NT2/D1 (cell line): ENCODE measurements at regions not wholly inside any gene's neighbourhood (a gene's known extent, or its start where the extent isn't known, plus 50 kb on each side); places are given as distances from the start of the nearest gene placed in this dataset.
"Not testable (repeated sequence)": the region's sequence is repeated elsewhere in the genome, so short reads cannot be mapped to it uniquely, and the experiment has no call there.

Experiments used
- DNase-seq: peaks from one replicate; pipeline ENCODE4 v3.0.0-alpha.2; 2011; ENCODE audit warnings: low read depth, low spot score
- H3K27me3 ChIP-seq: 2 replicates; pipeline ENCODE4 v1.6.0; 2011; ENCODE audit warnings: mild to moderate bottlenecking; ENCODE audit not compliant: insufficient read length, insufficient read depth
- H3K36me3 ChIP-seq: 2 replicates; pipeline ENCODE4 v1.6.1; 2011; ENCODE audit warnings: mild to moderate bottlenecking, low read length, mixed read lengths; ENCODE audit not compliant: insufficient read depth, insufficient read length
- H3K4me1 ChIP-seq: 2 replicates; pipeline ENCODE4 v1.5.1; 2011; ENCODE audit not compliant: insufficient read depth, insufficient read length
- H3K4me3 ChIP-seq: 2 replicates; pipeline ENCODE4 v1.5.1; 2011; ENCODE audit warnings: low read depth; ENCODE audit not compliant: insufficient read length
- H3K9ac ChIP-seq: 2 replicates; pipeline ENCODE4 v1.6.0; 2011; ENCODE audit warnings: low read depth; ENCODE audit not compliant: insufficient read length
- H3K9me3 ChIP-seq: 2 replicates; pipeline ENCODE4 v1.5.1; 2011; ENCODE audit warnings: mild to moderate bottlenecking, low read length; ENCODE audit not compliant: insufficient read depth
- SUZ12 ChIP-seq: IDR thresholded peaks from 2 replicates; pipeline ENCODE4 v1.6.1; 2011; ENCODE audit not compliant: insufficient read length, insufficient read depth; ENCODE audit errors: extremely low read depth
- YY1 ChIP-seq: IDR thresholded peaks from 2 replicates; pipeline ENCODE4 v1.6.1; 2011; ENCODE audit not compliant: insufficient read length, insufficient read depth
- ZNF274 ChIP-seq: IDR thresholded peaks from 2 replicates; pipeline ENCODE4 v1.6.1; 2011; ENCODE audit warnings: mild to moderate bottlenecking, low read depth, low read length

DNA sequence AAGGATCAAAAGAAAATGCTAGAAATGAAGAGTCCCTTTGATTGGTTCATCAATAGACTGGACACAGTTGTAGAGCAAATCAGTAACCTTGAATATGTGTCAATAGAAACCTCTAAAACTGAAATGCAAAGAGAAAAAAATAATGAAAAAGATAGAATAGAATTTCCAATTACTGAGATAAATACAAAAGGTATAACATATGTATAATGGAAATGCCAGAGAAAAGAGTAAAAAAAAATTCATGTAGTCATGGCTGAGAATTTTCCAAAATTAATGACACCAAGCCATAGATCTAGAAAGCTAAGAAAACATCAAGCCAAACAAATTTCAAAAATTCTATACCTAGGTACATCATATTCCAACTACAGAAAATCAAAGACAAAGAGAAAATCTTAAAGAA is 62.0 kb upstream of the HGF start:
- TF ChIP-seq ZNF274, result no peak
- no peak for TF ChIP-seq SUZ12
- TF ChIP-seq YY1, result no peak
- no peak for DNase-seq
- Histone ChIP-seq H3K4me3 (no peak overlapping the region), H3K4me1 (no peaks in the 10 kb centered on the region), H3K27me3 (no peaks in the 10 kb centered on the region), H3K36me3 (no peaks in the 10 kb centered on the region), H3K9me3 (no peaks in the 10 kb centered on the region), H3K9ac (no peak overlapping the region)

DNA sequence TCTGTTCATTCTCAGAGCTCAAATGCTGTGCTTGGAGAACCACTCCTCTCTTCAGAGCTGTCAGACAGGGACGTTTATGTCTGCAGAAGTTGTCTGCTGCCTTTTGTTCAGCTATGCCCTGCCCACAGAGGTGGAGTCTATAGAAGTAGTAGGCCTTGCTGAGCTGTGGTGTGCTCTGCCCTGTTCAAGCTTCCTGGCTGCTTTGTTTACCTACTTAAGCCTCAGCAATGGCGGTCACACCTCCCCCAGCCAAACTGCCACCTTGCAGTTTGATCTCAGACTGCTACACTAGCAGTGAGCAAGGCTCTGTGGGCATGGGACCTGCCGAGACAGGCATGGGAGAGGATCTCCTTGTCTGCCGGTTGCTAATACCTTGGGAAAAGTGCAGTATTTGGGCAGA is 59.7 kb upstream of the HGF start:
- H3K4me3 ChIP-seq, H3K36me3 ChIP-seq, H3K27me3 ChIP-seq, H3K9me3 ChIP-seq, H3K9ac ChIP-seq, H3K4me1 ChIP-seq: not testable (repeated sequence)
- peak; percentile 11 for DNase-seq

DNA sequence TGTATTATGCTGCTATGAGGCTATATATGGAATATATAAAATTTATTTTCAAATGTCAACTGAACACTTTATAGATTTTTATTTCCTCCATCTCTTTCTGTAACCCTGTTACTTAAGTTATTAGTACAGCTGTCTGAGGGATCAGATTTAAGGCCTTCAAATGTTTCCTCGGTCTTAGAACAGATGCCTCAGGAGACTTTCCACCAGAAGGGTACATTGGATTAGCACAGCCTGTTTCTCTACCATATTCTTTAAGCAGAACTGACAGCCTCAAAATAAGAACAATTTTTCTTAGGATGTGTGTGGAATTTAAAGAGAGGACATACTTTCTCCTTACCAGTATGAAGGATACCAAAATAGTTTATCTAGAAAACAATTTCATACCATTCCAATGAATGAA is 53.0 kb upstream of the HGF start:
- no peaks in the 10 kb centered on the region for H3K36me3 ChIP-seq
- no peak for TF ChIP-seq ZNF274
- no peak for TF ChIP-seq YY1
- no peak for TF ChIP-seq SUZ12
- H3K27me3 ChIP-seq, result no peaks in the 10 kb centered on the region

DNA sequence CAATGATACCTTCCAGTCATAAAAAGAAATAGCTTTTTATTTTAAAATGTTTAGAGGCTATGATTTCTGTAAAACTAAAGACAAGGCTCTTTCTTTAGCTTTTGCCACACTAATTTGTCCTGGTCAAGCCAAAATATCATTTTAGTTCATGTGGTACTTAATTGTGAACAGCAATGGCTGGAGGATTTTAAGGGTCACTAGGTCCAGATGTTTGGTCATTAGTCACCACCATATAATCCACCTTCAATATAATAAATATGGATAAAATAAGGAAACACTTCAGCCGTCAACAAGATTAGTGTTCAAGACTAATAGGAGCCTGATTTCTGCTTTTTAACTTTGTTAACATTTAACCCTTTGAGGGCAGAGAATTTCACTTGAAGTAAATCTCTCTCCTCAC is 50.0 kb upstream of the HGF start:
- no peak for DNase-seq
- no peak overlapping the region for H3K9ac ChIP-seq
- no peaks in the 10 kb centered on the region for H3K36me3 ChIP-seq
- no peak for TF ChIP-seq SUZ12
- no peak for TF ChIP-seq YY1
- no peaks in the 10 kb centered on the region for H3K9me3 ChIP-seq
- H3K27me3 ChIP-seq, result no peaks in the 10 kb centered on the region
- H3K4me3 ChIP-seq, result no peak overlapping the region
- H3K4me1 ChIP-seq, result no peaks in the 10 kb centered on the region

More for the DNA sequence above, 53.0 kb upstream of the HGF start:
- Histone ChIP-seq H3K4me1 (no peaks in the 10 kb centered on the region), H3K4me3 (no peak overlapping the region), H3K9me3 (no peaks in the 10 kb centered on the region), H3K9ac (no peak overlapping the region)
- DNase-seq, result no peak
